Cardiac muscle cell (in vitro differentiated cells and primary cell): ENCODE measurements at regions not wholly inside any gene's neighbourhood (a gene's known extent, or its start where the extent isn't known, plus 50 kb on each side); places are given as distances from the start of the nearest gene placed in this dataset.

Experiments
- DNase-seq, 2 donors: peaks; one replicate each; pipeline versions ENCODE4 v3.0.0 to v3.0.0-alpha.2; 2010 to 2017; ENCODE audit warnings: low read depth in 1 of 2, low spot score in 1 of 2
- H3K27ac ChIP-seq: fragments of 200-600 bp; sonication (generic); 2 replicates; pipeline ENCODE4 v1.5.1; 2016
- H3K27me3 ChIP-seq: fragments of 200-600 bp; sonication (generic); 2 replicates; pipeline ENCODE4 v1.6.0; 2016; ENCODE audit warnings: control low read depth
- H3K36me3 ChIP-seq: fragments of 200-600 bp; sonication (generic); 2 replicates; pipeline ENCODE4 v1.5.1; 2016; ENCODE audit warnings: control low read depth
- H3K4me1 ChIP-seq: fragments of 200-600 bp; sonication (generic); 2 replicates; pipeline ENCODE4 v1.8.1; 2017; ENCODE audit warnings: low read depth, mild to moderate bottlenecking, mixed run types
- H3K4me3 ChIP-seq: fragments of 200-600 bp; sonication (generic); 2 replicates; pipeline ENCODE4 v1.5.1; 2016; ENCODE audit warnings: mild to moderate bottlenecking
- H3K9me3 ChIP-seq: fragments of 200-600 bp; sonication (generic); 2 replicates; pipeline ENCODE4 v1.5.1; 2017; ENCODE audit warnings: low read depth, mild to moderate bottlenecking, control low read depth
- TF ChIP-seq, protein P1 (sequence below): IDR thresholded peaks from 2 replicates; pipeline ENCODE4 v1.5.1; 2012; ENCODE audit warnings: low read depth, mild to moderate bottlenecking, low read length

DNA sequence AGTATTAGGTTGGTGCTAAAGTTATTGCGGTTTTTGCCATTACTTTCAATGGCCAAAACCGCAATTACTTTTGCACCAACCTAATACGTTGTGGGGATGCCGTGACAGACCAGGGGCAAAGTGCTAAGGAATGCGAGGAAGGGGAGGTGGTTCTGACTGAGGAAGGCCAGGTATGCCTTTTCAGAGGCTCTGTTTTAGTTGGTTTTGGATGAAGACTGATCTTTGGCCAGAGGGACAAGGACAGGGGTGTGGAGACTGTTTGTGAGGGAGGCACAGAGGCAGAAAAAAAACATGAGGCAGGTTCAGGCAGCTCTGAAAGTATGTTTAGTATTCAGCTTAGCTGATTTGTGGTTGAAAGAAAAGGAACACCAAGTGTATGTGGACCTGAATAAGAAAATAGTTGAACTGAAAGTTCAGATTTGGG lies 358.2 kb downstream of the RPS6KC1 start:
- H3K27me3 ChIP-seq = no peaks in the 10 kb centered on the region
- no peak overlapping the region for H3K4me3 ChIP-seq
- no peaks in the 10 kb centered on the region for H3K36me3 ChIP-seq
- no peaks in the 10 kb centered on the region for H3K9me3 ChIP-seq
- no peaks in the 10 kb centered on the region for H3K4me1 ChIP-seq
- no peak overlapping the region for H3K27ac ChIP-seq
- DNase-seq = no peak
- TF ChIP-seq, protein P1, sequence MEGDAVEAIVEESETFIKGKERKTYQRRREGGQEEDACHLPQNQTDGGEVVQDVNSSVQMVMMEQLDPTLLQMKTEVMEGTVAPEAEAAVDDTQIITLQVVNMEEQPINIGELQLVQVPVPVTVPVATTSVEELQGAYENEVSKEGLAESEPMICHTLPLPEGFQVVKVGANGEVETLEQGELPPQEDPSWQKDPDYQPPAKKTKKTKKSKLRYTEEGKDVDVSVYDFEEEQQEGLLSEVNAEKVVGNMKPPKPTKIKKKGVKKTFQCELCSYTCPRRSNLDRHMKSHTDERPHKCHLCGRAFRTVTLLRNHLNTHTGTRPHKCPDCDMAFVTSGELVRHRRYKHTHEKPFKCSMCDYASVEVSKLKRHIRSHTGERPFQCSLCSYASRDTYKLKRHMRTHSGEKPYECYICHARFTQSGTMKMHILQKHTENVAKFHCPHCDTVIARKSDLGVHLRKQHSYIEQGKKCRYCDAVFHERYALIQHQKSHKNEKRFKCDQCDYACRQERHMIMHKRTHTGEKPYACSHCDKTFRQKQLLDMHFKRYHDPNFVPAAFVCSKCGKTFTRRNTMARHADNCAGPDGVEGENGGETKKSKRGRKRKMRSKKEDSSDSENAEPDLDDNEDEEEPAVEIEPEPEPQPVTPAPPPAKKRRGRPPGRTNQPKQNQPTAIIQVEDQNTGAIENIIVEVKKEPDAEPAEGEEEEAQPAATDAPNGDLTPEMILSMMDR = no peak

DNA sequence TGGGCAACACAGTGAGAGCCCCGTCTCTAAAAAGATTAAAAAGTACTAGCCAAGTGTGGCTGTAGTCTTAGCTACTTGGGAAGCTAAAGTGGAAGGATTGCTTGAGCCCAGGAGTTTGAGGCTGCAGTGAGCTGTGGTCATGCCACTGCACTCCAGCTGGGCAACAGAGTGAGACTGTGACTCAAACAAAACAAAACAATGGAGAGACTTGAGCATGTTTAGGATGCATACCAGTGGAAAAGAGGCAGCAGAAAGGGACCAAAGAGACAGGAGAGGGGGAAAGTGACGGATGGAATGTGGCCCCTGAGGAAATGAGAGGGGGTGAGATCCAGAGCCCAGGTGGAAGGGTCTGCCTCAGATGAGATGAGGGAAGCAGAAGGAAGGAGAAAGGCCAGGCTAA lies 358.9 kb downstream of the RPS6KC1 start:
- no peak overlapping the region for H3K27ac ChIP-seq
- no peaks in the 10 kb centered on the region for H3K36me3 ChIP-seq
- no peak for DNase-seq
- H3K4me3 ChIP-seq = no peak overlapping the region
- H3K9me3 ChIP-seq = no peaks in the 10 kb centered on the region
- TF ChIP-seq, protein P1 = no peak
- H3K4me1 ChIP-seq = no peaks in the 10 kb centered on the region
- no peaks in the 10 kb centered on the region for H3K27me3 ChIP-seq

DNA sequence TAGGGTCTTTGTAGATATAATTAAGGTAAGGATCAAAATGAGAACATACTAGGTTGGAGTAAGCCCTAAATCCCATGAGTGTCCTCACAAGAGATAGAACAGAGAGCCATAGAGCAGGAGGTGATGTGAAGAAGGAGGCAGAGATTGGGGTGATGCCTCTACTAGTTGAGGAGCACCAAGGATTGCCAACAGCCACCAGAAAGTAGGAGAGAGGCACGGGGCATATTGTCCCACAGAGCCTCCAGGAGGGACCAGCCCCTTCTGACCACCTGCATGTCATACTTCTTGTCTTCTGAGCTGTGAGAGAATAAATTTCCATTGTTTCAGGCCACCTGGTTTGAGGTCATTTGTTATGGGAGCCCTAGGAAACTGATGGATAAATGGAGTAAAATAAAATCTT lies 363.3 kb downstream of the RPS6KC1 start:
- H3K9me3 ChIP-seq = no peaks in the 10 kb centered on the region
- H3K27ac ChIP-seq = no peak overlapping the region
- TF ChIP-seq, protein P1 = no peak
- no peak for DNase-seq
- H3K36me3 ChIP-seq = no peaks in the 10 kb centered on the region
- no peaks in the 10 kb centered on the region for H3K27me3 ChIP-seq
- no peak overlapping the region for H3K4me3 ChIP-seq
- peaks cover 8% of the 10 kb centered on the region for H3K4me1 ChIP-seq

DNA sequence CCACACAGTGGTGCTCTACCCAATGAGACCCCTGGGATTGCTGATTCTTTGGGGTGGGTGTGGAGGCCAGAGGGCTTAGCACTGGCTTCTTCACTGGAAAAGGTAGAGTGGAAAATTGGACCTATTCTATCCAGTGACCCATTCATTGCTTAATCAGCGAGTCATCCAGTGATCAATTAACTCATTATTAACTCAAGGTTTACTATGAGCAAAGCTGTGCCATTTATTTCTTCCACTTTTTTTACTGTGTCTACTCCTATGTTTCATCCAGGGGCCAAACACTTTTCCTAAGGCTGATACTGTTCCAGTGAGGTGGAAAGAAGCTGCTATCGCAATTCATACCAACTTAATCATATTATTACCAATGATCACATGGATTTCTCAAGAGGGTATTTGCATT lies 363.9 kb downstream of the RPS6KC1 start:
- Histone ChIP-seq H3K27ac (no peak overlapping the region), H3K9me3 (no peaks in the 10 kb centered on the region), H3K36me3 (no peaks in the 10 kb centered on the region), H3K4me3 (no peak overlapping the region), H3K27me3 (no peaks in the 10 kb centered on the region), H3K4me1 (peaks cover 8% of the 10 kb centered on the region)
- TF ChIP-seq, protein P1 = no peak
- DNase-seq = no peak

DNA sequence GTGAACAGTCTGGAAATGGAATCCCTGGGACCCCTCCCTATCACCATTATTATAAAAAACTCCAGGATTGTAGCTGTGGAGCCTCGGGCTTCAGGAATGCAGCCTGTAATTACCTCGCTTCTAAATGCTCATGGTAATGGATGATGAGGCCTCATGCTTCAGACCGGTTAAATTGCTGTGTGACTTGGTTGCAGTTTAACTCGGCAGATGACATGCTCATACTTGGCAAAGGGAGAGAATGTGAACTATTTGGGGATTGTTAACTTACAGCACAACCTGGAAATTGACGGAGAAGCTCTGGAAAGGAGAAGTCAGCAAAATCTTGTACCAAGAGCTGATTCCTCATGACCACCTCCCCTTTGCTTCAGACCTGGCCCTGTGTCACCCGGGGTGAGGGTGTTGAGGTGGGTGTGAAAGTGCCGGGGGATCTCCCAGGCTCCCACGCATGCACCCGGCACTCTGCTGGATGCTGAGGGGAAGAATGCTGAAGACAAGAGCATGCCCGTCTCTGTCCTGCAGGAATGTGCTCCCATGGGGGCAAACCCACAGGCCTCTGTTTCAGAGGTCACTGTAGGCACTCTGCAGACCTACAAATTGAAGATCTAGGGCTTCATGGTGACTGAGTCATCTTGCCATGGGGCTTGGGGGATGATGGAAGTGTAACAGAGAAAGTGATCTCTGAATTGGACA lies 364.8 kb downstream of the RPS6KC1 start:
- Histone ChIP-seq H3K27ac (no peak overlapping the region), H3K36me3 (no peaks in the 10 kb centered on the region), H3K27me3 (no peaks in the 10 kb centered on the region), H3K4me1 (peaks cover 8% of the 10 kb centered on the region), H3K4me3 (no peak overlapping the region), H3K9me3 (no peaks in the 10 kb centered on the region)
- TF ChIP-seq, protein P1 = no peak
- no peak for DNase-seq
